Gastroesophageal sphincter (tissue), 3 donors: ENCODE measurements at regions not wholly inside any gene's neighbourhood (a gene's known extent, or its start where the extent isn't known, plus 50 kb on each side); places are given as distances from the start of the nearest gene placed in this dataset.

Experiments
- CTCF ChIP-seq, 4 experiments: fragments of 200-600 bp in 2 of 4; fragments of 450-650 bp in 2 of 4; sonication (generic) in 1 of 4; IDR thresholded peaks; one replicate each; pipeline ENCODE4 v1.5.1; 2017 to 2019; ENCODE audit warnings: antibody characterized with exemption in 4 of 4, mild to moderate bottlenecking in 2 of 4, moderate library complexity in 2 of 4
- EP300 ChIP-seq: sonication (generic); formaldehyde crosslinking; IDR thresholded peaks from one replicate; pipeline ENCODE4 v1.6.1; 2017; ENCODE audit warnings: antibody characterized with exemption, mild to moderate bottlenecking

GRCh38 chr1:114278430-114278829, 124.8 kb upstream of the SYT6 start:
- TF ChIP-seq CTCF (IDR thresholded peaks at IDR 0.05) (no peak), EP300 (no peak)
